DND-41 (cell line): ENCODE measurements at regions not wholly inside any gene's neighbourhood (a gene's known extent, or its start where the extent isn't known, plus 50 kb on each side); places are given as distances from the start of the nearest gene placed in this dataset.

Experiments used
- EZH2 ChIP-seq: IDR thresholded peaks from 3 replicates; pipeline ENCODE4 v1.6.1; 2012; ENCODE audit warnings: borderline replicate concordance, low read depth, mild to moderate bottlenecking, moderate library complexity, low read length, inconsistent platforms; ENCODE audit not compliant: severe bottlenecking
- TF ChIP-seq, protein P1 (sequence below): IDR thresholded peaks from 2 replicates; pipeline ENCODE4 v1.5.1; 2012; ENCODE audit warnings: borderline replicate concordance, low read length, moderate library complexity, mild to moderate bottlenecking; ENCODE audit not compliant: poor library complexity, severe bottlenecking; ENCODE audit errors: extremely low read depth

DNA sequence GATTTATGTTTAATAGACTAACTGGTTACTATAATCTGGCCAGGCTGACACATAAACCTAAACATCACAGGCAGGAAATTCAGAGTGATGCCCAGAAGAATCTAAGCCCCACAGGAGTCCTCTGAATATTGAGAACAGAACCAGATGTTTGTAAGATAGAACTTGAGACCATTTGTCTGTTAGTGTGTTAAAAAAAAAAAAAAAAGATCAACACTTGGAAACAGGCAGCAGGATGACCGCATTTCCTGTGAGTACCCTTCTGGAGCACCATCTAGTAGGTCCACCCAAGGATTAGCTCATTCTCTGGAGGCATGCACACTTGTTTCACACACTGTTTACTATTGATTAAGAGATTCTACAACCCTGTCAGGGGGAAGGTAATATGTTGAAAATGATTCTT is 111.4 kb upstream of the VANGL1 start:
- TF ChIP-seq, protein P1, sequence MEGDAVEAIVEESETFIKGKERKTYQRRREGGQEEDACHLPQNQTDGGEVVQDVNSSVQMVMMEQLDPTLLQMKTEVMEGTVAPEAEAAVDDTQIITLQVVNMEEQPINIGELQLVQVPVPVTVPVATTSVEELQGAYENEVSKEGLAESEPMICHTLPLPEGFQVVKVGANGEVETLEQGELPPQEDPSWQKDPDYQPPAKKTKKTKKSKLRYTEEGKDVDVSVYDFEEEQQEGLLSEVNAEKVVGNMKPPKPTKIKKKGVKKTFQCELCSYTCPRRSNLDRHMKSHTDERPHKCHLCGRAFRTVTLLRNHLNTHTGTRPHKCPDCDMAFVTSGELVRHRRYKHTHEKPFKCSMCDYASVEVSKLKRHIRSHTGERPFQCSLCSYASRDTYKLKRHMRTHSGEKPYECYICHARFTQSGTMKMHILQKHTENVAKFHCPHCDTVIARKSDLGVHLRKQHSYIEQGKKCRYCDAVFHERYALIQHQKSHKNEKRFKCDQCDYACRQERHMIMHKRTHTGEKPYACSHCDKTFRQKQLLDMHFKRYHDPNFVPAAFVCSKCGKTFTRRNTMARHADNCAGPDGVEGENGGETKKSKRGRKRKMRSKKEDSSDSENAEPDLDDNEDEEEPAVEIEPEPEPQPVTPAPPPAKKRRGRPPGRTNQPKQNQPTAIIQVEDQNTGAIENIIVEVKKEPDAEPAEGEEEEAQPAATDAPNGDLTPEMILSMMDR: no peak
- no peak for TF ChIP-seq EZH2
